Osteoblast (primary cell): ENCODE measurements at regions not wholly inside any gene's neighbourhood (a gene's known extent, or its start where the extent isn't known, plus 50 kb on each side); places are given as distances from the start of the nearest gene placed in this dataset.
A peak's percentile ranks its signal among the peaks of the same experiment; 100 is the strongest.

Experiments
- DNase-seq: peaks from one replicate; pipeline ENCODE4 v3.0.0; 2011; ENCODE audit warnings: low spot score, mixed read lengths; ENCODE audit not compliant: insufficient read length; ENCODE audit errors: missing footprints
- H2AFZ ChIP-seq: 2 replicates; pipeline ENCODE4 v1.6.0; 2011; ENCODE audit warnings: mild to moderate bottlenecking, low read length
- H3K27ac ChIP-seq: 2 replicates; pipeline ENCODE4 v1.5.1; 2011; ENCODE audit warnings: mild to moderate bottlenecking, low read depth, low read length, moderate library complexity
- H3K27me3 ChIP-seq: 2 replicates; pipeline ENCODE4 v1.6.0; 2012; ENCODE audit warnings: mild to moderate bottlenecking, control low read depth, inconsistent platforms, low read length, moderate library complexity; ENCODE audit not compliant: insufficient read depth
- H3K36me3 ChIP-seq: 2 replicates; pipeline ENCODE4 v1.5.1; 2011; ENCODE audit warnings: mild to moderate bottlenecking, low read length, control low read depth, moderate library complexity; ENCODE audit not compliant: insufficient read depth
- H3K4me1 ChIP-seq: 2 replicates; pipeline ENCODE4 v1.5.1; 2011; ENCODE audit warnings: mild to moderate bottlenecking, low read length, control low read depth, moderate library complexity; ENCODE audit not compliant: insufficient read depth
- H3K4me2 ChIP-seq: 2 replicates; pipeline ENCODE4 v1.6.0; 2011; ENCODE audit warnings: mild to moderate bottlenecking, low read length; ENCODE audit not compliant: insufficient read depth
- H3K4me3 ChIP-seq: fragments of 200-600 bp; sonication (generic); 3 replicates; pipeline ENCODE4 v1.5.1; 2012; ENCODE audit warnings: mild to moderate bottlenecking, low read length, inconsistent platforms; ENCODE audit not compliant: insufficient read depth
- H3K79me2 ChIP-seq: 2 replicates; pipeline ENCODE4 v1.6.0; 2012; ENCODE audit warnings: mild to moderate bottlenecking, low read length, control low read depth, inconsistent platforms; ENCODE audit not compliant: insufficient read depth
- H3K9me3 ChIP-seq: 2 replicates; pipeline ENCODE4 v1.5.1; 2011; ENCODE audit warnings: low read depth, low read length, control low read depth
- H4K20me1 ChIP-seq: 2 replicates; pipeline ENCODE4 v1.6.0; 2012; ENCODE audit warnings: mild to moderate bottlenecking, low read length, control low read depth; ENCODE audit not compliant: insufficient read depth
- CTCF ChIP-seq: IDR thresholded peaks from 2 replicates; pipeline ENCODE4 v1.5.1; 2011; ENCODE audit warnings: mild to moderate bottlenecking, low read depth, low read length, moderate library complexity; ENCODE audit errors: extremely low read depth

- Histone ChIP-seq H2AFZ (no peak overlapping the region), H4K20me1 (no peaks in the 10 kb centered on the region), H3K27ac (no peak overlapping the region), H3K79me2 (no peaks in the 10 kb centered on the region), H3K9me3 (no peaks in the 10 kb centered on the region), H3K4me1 (no peaks in the 10 kb centered on the region), H3K4me2 (no peak overlapping the region), H3K27me3 (no peaks in the 10 kb centered on the region), H3K36me3 (no peaks in the 10 kb centered on the region), H3K4me3 (no peak overlapping the region)
- no peak for TF ChIP-seq CTCF
- DNase-seq = peak; percentile 21
These were observed 1049.7 kb downstream of the FAT4 start for GRCh38 chr4:126364311-126364911.

GRCh38 chr4:126369076-126369475 lies 1054.3 kb downstream of the FAT4 start:
- Histone ChIP-seq H3K4me2 (no peak overlapping the region), H3K36me3 (no peaks in the 10 kb centered on the region), H3K79me2 (no peaks in the 10 kb centered on the region), H3K4me3 (no peak overlapping the region), H4K20me1 (no peaks in the 10 kb centered on the region), H3K9me3 (no peaks in the 10 kb centered on the region), H2AFZ (no peak overlapping the region), H3K27me3 (no peaks in the 10 kb centered on the region), H3K27ac (no peak overlapping the region), H3K4me1 (no peaks in the 10 kb centered on the region)
- no peak for TF ChIP-seq CTCF
- DNase-seq = no peak

- H3K27ac ChIP-seq = no peak overlapping the region
- H4K20me1 ChIP-seq = no peaks in the 10 kb centered on the region
- H2AFZ ChIP-seq = no peak overlapping the region
- no peak for DNase-seq
- H3K79me2 ChIP-seq = no peaks in the 10 kb centered on the region
- H3K36me3 ChIP-seq = no peaks in the 10 kb centered on the region
- no peaks in the 10 kb centered on the region for H3K27me3 ChIP-seq
- H3K4me2 ChIP-seq = no peak overlapping the region
- H3K4me3 ChIP-seq = no peak overlapping the region
- H3K4me1 ChIP-seq = no peaks in the 10 kb centered on the region
- TF ChIP-seq CTCF = no peak
- no peaks in the 10 kb centered on the region for H3K9me3 ChIP-seq
These were observed 1057.9 kb downstream of the FAT4 start for GRCh38 chr4:126372634-126373033.

- Histone ChIP-seq H3K9me3 (no peaks in the 10 kb centered on the region), H2AFZ (no peak overlapping the region), H3K27me3 (no peaks in the 10 kb centered on the region), H4K20me1 (no peaks in the 10 kb centered on the region), H3K4me2 (no peak overlapping the region), H3K79me2 (no peaks in the 10 kb centered on the region), H3K4me1 (no peaks in the 10 kb centered on the region), H3K36me3 (no peaks in the 10 kb centered on the region), H3K27ac (no peak overlapping the region), H3K4me3 (no peak overlapping the region)
- DNase-seq = no peak
- TF ChIP-seq CTCF = no peak
These were observed 1060.8 kb downstream of the FAT4 start for GRCh38 chr4:126375462-126376054.
